ENCODE measurements at regions not wholly inside any gene's neighbourhood (a gene's known extent, or its start where the extent isn't known, plus 50 kb on each side); places are given as distances from the start of the nearest gene placed in this dataset.

DNA sequence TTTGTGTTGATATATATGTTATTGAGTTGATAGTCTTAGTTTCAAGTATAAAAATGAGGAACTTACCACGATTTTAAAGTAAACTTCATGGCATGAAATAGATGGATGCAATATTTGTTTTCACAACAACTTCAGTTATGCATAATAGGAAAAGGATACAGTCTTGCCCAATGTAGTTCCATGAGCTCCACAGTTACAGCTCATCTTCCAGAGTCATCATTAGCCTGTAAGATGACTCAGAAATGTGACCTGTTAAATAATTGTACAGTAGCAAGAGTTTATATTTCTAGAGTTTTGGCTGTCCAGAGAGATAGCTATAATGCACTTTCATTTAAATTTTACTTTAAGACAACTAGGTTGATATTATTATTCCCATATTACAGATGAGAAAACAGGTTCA, 80.9 kb upstream of the ARHGAP28 start:
- intact Hi-C loops (cut with micrococcal nuclease) (no loop called here), in situ Hi-C loops (cut with MboI) (no loop called here)
- H3K27ac ChIP-seq (ENCODE audit: extremely low read depth, low read depth, low read length) = no peak overlapping the region
- DNase-seq (ENCODE audit: extremely low read depth in 1 of 4, low spot score in 3 of 4) (no peak), FAIRE-seq (no peak), ATAC-seq (no peak)
- H3K27me3 ChIP-seq (ENCODE audit: control insufficient read depth in 2 of 2, insufficient read depth in 2 of 2, low read length in 2 of 2) = peaks cover 14 to 37% of the 10 kb centered on the region in 2 experiments
- no peaks in the 10 kb centered on the region for H4K20me1 ChIP-seq (replicated peaks; ENCODE audit: control insufficient read depth, insufficient read depth, low read length)
- no peak overlapping the region for H3K9ac ChIP-seq (ENCODE audit: insufficient read depth in 1 of 2, low read depth in 2 of 2, low read length in 2 of 2)
- 0% methylated on average over 1 of the region's 1 CpG for WGBS (ENCODE audit: insufficient coverage, low coverage, missing lambda C conversion rate)
- CTCF ChIA-PET (ENCODE audit: low intra/inter-chr PET ratio) = no interaction called here
- no peaks in the 10 kb centered on the region for H3K79me2 ChIP-seq (ENCODE audit: control insufficient read depth, insufficient read depth, low read length)
- H3K9me3 ChIP-seq (replicated peaks; ENCODE audit: control insufficient read depth, insufficient read depth, low read depth, low read length) = no peaks in the 10 kb centered on the region
- no peaks in the 10 kb centered on the region for H3K36me3 ChIP-seq (ENCODE audit: control insufficient read depth, insufficient read depth, low read length)
- H2AFZ ChIP-seq (ENCODE audit: low read depth, low read length) = no peak overlapping the region
- no peaks in the 10 kb centered on the region for H3K9me1 ChIP-seq (ENCODE audit: control insufficient read depth, insufficient read depth, low read length)
- no TSS peak for BruUV-seq (replicated peaks)
- H3K4me1 ChIP-seq (replicated peaks in 1 of 2; ENCODE audit: control insufficient read depth in 2 of 2, insufficient read depth in 2 of 2, low read length in 2 of 2) = no peaks in the 10 kb centered on the region
- POLR2A ChIA-PET = no interaction called here
- no peak for TF ChIP-seq E2F8 (IDR thresholded peaks at IDR 0.05; ENCODE audit: low read depth, partially characterized antibody)
- TF ChIP-seq RAD51 (IDR thresholded peaks at IDR 0.05; ENCODE audit: borderline replicate concordance, low read depth) = no peak
- no peak for TF ChIP-seq GABPB2 (CRISPR knock-in tag; conservative IDR thresholded peaks at IDR 0.05)
- TF ChIP-seq, protein P1, sequence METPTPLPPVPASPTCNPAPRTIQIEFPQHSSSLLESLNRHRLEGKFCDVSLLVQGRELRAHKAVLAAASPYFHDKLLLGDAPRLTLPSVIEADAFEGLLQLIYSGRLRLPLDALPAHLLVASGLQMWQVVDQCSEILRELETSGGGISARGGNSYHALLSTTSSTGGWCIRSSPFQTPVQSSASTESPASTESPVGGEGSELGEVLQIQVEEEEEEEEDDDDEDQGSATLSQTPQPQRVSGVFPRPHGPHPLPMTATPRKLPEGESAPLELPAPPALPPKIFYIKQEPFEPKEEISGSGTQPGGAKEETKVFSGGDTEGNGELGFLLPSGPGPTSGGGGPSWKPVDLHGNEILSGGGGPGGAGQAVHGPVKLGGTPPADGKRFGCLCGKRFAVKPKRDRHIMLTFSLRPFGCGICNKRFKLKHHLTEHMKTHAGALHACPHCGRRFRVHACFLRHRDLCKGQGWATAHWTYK (CRISPR knock-in tag; IDR thresholded peaks at IDR 0.05) = no peak
- no peak for TF ChIP-seq RBBP5 (IDR thresholded peaks at IDR 0.05; ENCODE audit: borderline replicate concordance, insufficient read depth, low read length, poor library complexity, severe bottlenecking)
- TF ChIP-seq POLR2AphosphoS5 (IDR thresholded peaks at IDR 0.05; ENCODE audit: control insufficient read depth, insufficient read depth, low read depth, low read length) = no peak
- TF ChIP-seq CHD7 (IDR thresholded peaks at IDR 0.05; ENCODE audit: low read depth, low read length) = no peak
- H3K4me3 ChIP-seq = no peak overlapping the region
- no peak overlapping the region for H3K4me2 ChIP-seq (ENCODE audit: insufficient read depth, low read length)
